ENCODE measurements at regions not wholly inside any gene's neighbourhood (a gene's known extent, or its start where the extent isn't known, plus 50 kb on each side); places are given as distances from the start of the nearest gene placed in this dataset.
"Not testable (repeated sequence)": the region's sequence is repeated elsewhere in the genome, so short reads cannot be mapped to it uniquely, and the experiment has no call there.

DNA sequence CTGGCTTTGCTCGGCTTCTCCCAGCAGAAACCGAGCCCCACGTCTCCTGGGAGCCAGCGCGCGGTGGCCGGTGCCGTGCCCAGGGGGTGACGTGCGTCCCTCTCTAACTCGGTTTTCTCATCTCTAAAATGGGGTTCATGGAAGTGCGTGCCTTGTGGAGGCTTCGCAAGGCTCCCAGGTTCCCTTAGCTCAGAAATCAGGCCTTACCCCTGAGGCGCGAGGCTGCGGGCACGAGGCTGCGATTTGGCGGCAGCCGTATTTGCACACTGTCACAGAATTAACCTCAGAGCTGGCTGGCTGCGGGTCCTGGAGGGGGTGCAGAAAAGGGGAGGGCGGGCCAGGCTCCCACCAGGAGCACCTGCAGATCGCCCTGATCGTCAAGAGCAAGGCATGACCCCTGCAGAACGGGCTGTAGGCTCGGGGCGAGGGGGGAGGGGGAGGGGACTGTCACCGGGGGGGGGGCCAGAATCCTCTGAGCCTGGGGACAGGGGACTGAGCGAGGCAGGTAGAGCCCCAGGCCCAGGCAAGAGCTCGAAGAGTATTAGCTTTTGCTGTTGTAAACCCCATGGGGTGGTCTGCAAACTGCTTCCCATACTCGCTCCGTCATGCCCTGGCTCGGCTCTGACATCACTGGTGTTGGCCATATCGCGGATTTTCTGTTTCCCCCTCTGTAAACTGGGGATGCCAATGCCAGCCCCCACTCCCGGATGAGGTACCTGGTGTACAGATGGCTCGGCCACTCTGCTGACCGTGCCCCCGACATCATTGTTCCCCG is 62.2 kb downstream of the CCNE1 start:
- H3K4me3 ChIP-seq: peak overlapping the region in 3 of 7 experiments; percentile 22 to 40 (median 37)
- H3K27ac ChIP-seq: no peak overlapping the region

- no peak overlapping the region for H3K27ac ChIP-seq
- H3K4me3 ChIP-seq: no peak overlapping the region
Measured at GRCh38 chr19:29875931-29876330, 64.1 kb downstream of the CCNE1 start.

- Histone ChIP-seq H3K27ac (no peak overlapping the region), H3K4me3 (no peak overlapping the region)
Measured at GRCh38 chr19:29876414-29876813, 64.6 kb downstream of the CCNE1 start.

DNA sequence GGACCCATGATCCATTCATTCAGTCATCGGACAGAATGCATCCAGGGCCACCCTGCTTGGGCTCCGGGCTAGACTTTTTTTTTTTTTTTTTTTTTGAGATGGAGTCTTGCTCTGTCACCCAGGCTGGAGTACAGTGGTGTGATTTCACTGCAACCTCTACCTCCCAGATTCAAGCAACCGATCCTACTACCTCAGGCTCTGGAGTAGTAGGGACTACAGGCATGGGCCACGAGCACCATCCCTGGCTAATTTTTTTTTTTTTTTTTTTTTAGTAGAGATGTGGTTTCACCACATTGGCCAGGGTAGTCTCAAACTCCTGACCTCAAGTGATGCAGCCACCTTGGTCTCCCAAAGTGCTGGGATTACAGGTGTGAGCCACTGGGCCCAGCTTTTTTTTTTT is 65.1 kb downstream of the CCNE1 start:
- H3K27ac ChIP-seq: not testable (repeated sequence)

GRCh38 chr19:29878973-29879654 is 62.9 kb upstream of the URI1 start:
- no peak overlapping the region for H3K4me3 ChIP-seq
- H3K27ac ChIP-seq: no peak overlapping the region

More for the DNA sequence above, 65.1 kb downstream of the CCNE1 start:
- not testable (repeated sequence) for H3K4me3 ChIP-seq

DNA sequence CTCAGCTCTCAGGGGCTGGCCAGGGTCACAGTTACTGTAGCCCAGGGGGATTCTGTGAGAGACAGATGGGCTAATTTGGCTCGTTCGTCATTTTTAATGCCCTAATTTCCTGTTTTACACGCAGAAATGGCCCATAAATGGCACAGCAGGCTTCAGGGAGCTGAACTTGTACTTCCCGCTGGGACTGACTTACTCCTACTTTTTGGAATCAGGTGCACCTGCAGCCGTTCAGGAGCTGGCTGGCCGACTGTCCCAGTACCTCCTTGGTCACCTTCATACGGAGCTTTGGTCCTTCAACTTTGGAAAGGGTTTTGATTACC is 62.4 kb upstream of the URI1 start:
- Histone ChIP-seq H3K27ac (no peak overlapping the region), H3K4me3 (no peak overlapping the region)

- Histone ChIP-seq H3K4me3 (no peak overlapping the region), H3K27ac (no peak overlapping the region)
Measured at GRCh38 chr19:29880498-29881081, 61.4 kb upstream of the URI1 start.

- Histone ChIP-seq H3K27ac (no peak overlapping the region), H3K4me3 (no peak overlapping the region)
Measured at GRCh38 chr19:29881386-29881785, 60.7 kb upstream of the URI1 start.

GRCh38 chr19:29882719-29883105 is 59.3 kb upstream of the URI1 start:
- no peak overlapping the region for H3K4me3 ChIP-seq

GRCh38 chr19:29884044-29884443 is 58.0 kb upstream of the URI1 start:
- Histone ChIP-seq H3K27ac (no peak overlapping the region), H3K4me3 (no peak overlapping the region)

More at GRCh38 chr19:29882719-29883105, 59.3 kb upstream of the URI1 start:
- H3K27ac ChIP-seq: no peak overlapping the region

DNA sequence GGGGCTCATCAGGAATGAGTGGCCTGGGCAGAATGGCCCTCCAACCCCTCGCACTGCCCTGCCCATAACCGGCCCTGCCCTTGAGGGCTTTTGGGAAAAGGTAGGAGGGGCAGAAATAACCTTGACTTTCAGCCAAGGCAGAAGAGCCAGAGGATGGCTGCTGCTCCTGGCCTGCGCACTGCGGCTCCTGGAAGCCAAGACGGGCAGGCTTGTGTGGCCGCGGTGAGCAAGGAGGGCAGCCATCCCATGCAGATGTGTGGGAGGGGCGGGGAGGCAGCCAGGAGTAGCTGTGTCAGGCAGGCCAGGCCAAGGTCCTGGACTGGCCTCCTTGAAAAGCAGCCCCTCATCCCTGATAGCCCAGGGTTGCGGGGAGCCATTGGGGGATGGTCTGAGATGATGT is 57.6 kb upstream of the URI1 start:
- Histone ChIP-seq H3K27ac (no peak overlapping the region), H3K4me3 (no peak overlapping the region)

DNA sequence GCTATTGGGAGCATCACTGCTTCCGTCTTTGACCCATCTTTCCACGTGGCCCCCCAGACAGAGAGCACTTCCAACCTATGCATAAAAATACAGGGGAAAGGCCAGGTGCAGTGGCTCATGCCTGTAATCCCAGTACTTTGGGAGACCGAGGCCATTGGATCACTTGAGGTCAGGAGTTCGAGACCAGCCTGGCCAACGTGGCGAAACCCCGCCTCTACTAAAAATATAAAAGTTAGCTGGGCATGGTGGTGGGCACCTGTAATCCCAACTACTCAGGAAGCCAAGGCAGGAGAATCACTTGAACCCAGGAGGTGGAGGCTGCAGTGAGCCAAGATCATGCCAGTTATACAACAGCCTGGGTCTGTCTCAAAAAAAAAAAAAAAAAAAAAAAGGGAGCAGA is 55.9 kb upstream of the URI1 start:
- not testable (repeated sequence) for H3K4me3 ChIP-seq, H3K27ac ChIP-seq

DNA sequence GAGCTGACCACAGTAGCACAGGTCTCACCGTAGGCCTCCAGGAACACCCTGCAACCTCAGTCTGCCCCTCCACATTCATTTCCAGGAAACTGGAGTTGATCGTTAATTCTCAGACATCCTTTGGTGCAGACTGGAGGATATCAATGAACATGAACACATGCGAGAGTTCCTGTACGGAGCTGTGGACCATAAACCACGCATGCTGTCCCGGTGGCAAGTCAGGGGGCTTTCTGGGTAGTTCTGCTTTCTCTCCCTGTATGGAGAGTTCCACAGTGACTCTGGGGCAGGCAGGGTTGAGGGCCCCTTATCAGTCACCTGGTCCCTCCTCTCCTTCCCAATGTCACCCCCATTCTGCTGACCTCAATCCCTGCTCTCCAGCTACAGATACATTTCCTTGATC is 55.5 kb upstream of the URI1 start:
- no peak overlapping the region for H3K27ac ChIP-seq
- no peak overlapping the region for H3K4me3 ChIP-seq

- H3K27ac ChIP-seq: no peak overlapping the region
- no peak overlapping the region for H3K4me3 ChIP-seq
Measured at GRCh38 chr19:29887442-29887855, 54.6 kb upstream of the URI1 start.

DNA sequence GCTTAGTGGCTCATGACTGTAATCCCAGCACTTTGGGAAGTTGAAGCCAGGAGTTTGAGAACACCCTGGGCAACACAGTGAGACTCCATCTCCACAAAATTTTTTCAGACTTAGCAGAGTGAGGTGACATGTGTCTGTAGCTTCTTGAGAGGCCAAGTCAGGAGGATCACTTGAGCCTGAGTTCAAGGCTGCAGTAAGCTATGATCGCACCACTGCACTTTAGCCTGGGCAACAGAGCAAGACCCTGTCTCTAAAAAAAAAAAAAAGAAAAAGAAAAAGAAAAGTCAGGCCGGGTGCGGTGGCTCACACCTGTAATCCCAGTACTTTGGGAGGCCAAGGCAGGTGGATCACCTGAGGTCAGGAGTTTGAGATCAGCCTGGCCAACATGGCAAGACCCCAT is 54.0 kb upstream of the URI1 start:
- H3K27ac ChIP-seq, H3K4me3 ChIP-seq: not testable (repeated sequence)

- Histone ChIP-seq H3K27ac (no peak overlapping the region), H3K4me3 (no peak overlapping the region)
Measured at GRCh38 chr19:29889702-29890101, 52.3 kb upstream of the URI1 start.

DNA sequence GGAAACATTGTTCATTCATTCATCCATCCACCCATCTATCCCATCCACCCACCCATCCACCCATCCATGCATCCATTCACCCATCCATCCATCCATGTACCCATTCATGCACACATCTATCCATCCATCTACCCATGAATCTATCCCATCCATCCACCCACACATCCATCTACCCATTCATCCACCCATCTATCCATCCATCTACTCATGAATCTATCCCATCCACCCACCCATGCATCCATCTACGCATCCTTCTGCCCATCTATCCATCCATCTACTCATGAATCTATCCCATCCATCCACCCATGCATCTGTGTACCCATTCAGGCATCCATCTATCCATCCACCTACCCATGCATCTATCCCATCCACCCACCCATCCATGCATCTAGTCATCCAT is 51.6 kb upstream of the URI1 start:
- no peak overlapping the region for H3K27ac ChIP-seq
- H3K4me3 ChIP-seq: no peak overlapping the region
